ENCODE measurements at regions not wholly inside any gene's neighbourhood (a gene's known extent, or its start where the extent isn't known, plus 50 kb on each side); places are given as distances from the start of the nearest gene placed in this dataset.

- WGBS, 2 donors: 63 to 67% methylated on average over 2 to 3 of the region's 3 CpGs
- no peak for DNase-seq
- H3K27me3 ChIP-seq: no peaks in the 10 kb centered on the region
These were observed 149.8 kb upstream of the PCBD1 start for GRCh38 chr10:71038091-71038633.

GRCh38 chr10:71038921-71039320, 150.6 kb upstream of the PCBD1 start:
- Histone ChIP-seq H3K36me3 (no peaks in the 10 kb centered on the region), H3K4me1 (no peaks in the 10 kb centered on the region), H3K27me3 (no peaks in the 10 kb centered on the region), H3K9me3 (no peaks in the 10 kb centered on the region), H3K27ac (no peak overlapping the region), H3K4me3 (replicated peaks in 1 of 3) (no peak overlapping the region)
- 92 to 94% methylated on average over 2 of the region's 2 CpGs for WGBS, 2 donors
- TF ChIP-seq POLR2A (IDR thresholded peaks at IDR 0.05): no peak
- TF ChIP-seq CTCF (IDR thresholded peaks at IDR 0.05): no peak
- no peak for DNase-seq
- intact Hi-C loops (cut with DNase I): no loop called here

More at GRCh38 chr10:71038091-71038633, 149.8 kb upstream of the PCBD1 start:
- H3K4me1 ChIP-seq: no peaks in the 10 kb centered on the region
- TF ChIP-seq CTCF (IDR thresholded peaks at IDR 0.05) (no peak), POLR2A (IDR thresholded peaks at IDR 0.05) (no peak)
- intact Hi-C loops (cut with DNase I): no loop called here
- H3K9me3 ChIP-seq: no peaks in the 10 kb centered on the region
- H3K4me3 ChIP-seq (replicated peaks in 1 of 3): no peak overlapping the region
- H3K27ac ChIP-seq: no peak overlapping the region
- no peaks in the 10 kb centered on the region for H3K36me3 ChIP-seq

GRCh38 chr10:71039551-71039950, 151.2 kb upstream of the PCBD1 start:
- WGBS, 2 donors: 86 to 97% methylated on average over 7 to 9 of the region's 9 CpGs
- Histone ChIP-seq H3K27me3 (no peaks in the 10 kb centered on the region), H3K27ac (no peak overlapping the region), H3K4me1 (no peaks in the 10 kb centered on the region), H3K4me3 (replicated peaks in 1 of 3) (no peak overlapping the region), H3K9me3 (no peaks in the 10 kb centered on the region), H3K36me3 (no peaks in the 10 kb centered on the region)
- no peak for DNase-seq
- intact Hi-C loops (cut with DNase I): no loop called here
- no peak for TF ChIP-seq CTCF (IDR thresholded peaks at IDR 0.05)
- no peak for TF ChIP-seq POLR2A (IDR thresholded peaks at IDR 0.05)

GRCh38 chr10:71040343-71040742, 152.0 kb upstream of the PCBD1 start:
- intact Hi-C loops (cut with DNase I): no loop called here
- DNase-seq: no peak
- Histone ChIP-seq H3K27me3 (no peaks in the 10 kb centered on the region), H3K36me3 (no peaks in the 10 kb centered on the region), H3K27ac (no peak overlapping the region), H3K4me3 (replicated peaks in 1 of 3) (no peak overlapping the region), H3K9me3 (no peaks in the 10 kb centered on the region), H3K4me1 (no peaks in the 10 kb centered on the region)
- TF ChIP-seq CTCF (IDR thresholded peaks at IDR 0.05) (no peak), POLR2A (IDR thresholded peaks at IDR 0.05) (no peak)
- 76 to 80% methylated on average over 4 of the region's 4 CpGs for WGBS, 2 donors

GRCh38 chr10:71040846-71041605, 152.7 kb upstream of the PCBD1 start:
- Histone ChIP-seq H3K4me1 (no peaks in the 10 kb centered on the region), H3K4me3 (replicated peaks in 1 of 3) (no peak overlapping the region), H3K27me3 (no peaks in the 10 kb centered on the region), H3K27ac (no peak overlapping the region), H3K9me3 (no peaks in the 10 kb centered on the region), H3K36me3 (no peaks in the 10 kb centered on the region)
- 62 to 67% methylated on average over 11 to 19 of the region's 20 CpGs for WGBS, 2 donors
- no peak for TF ChIP-seq CTCF (IDR thresholded peaks at IDR 0.05)
- no peak for TF ChIP-seq POLR2A (IDR thresholded peaks at IDR 0.05)
- DNase-seq: no peak
- intact Hi-C loops (cut with DNase I): no loop called here

Data from thyroid gland (tissue), 4 donors.